Transverse colon (tissue), 4 donors: ENCODE measurements at regions not wholly inside any gene's neighbourhood (a gene's known extent, or its start where the extent isn't known, plus 50 kb on each side); places are given as distances from the start of the nearest gene placed in this dataset.

Experiments used
- CTCF ChIP-seq, 5 experiments: fragments of 200-600 bp in 3 of 5; fragments of 450-650 bp in 2 of 5; sonication (generic) in 3 of 5; IDR thresholded peaks; 1 replicate in 2 of 5; 2 replicates in 3 of 5; pipeline ENCODE4 v1.5.1; 2016 to 2017; ENCODE audit warnings: antibody characterized with exemption in 5 of 5, inconsistent platforms in 3 of 5, mild to moderate bottlenecking in 2 of 5, moderate library complexity in 1 of 5
- POLR2A ChIP-seq: fragments of 450-650 bp; IDR thresholded peaks from one replicate; pipeline ENCODE4 v1.6.1; 2016; ENCODE audit warnings: antibody characterized with exemption, mild to moderate bottlenecking, moderate library complexity
- POLR2AphosphoS5 ChIP-seq, 3 donors: sonication (generic); formaldehyde crosslinking; IDR thresholded peaks; one replicate each; pipeline ENCODE4 v1.6.1; 2016; ENCODE audit warnings: antibody characterized with exemption in 3 of 3

- TF ChIP-seq CTCF (IDR thresholded peaks at IDR 0.05): no peak
- no peak for TF ChIP-seq POLR2AphosphoS5 (IDR thresholded peaks at IDR 0.05)
- TF ChIP-seq POLR2A: no peak
These were observed 530.3 kb upstream of the PRKX start for GRCh38 chrX:4243759-4244158.
